H1 (cell line): ENCODE measurements at regions not wholly inside any gene's neighbourhood (a gene's known extent, or its start where the extent isn't known, plus 50 kb on each side); places are given as distances from the start of the nearest gene placed in this dataset.

ENCODE experiments used
- ASH2L ChIP-seq: fragments of 200-600, 300-600 bp; sonication (generic); IDR thresholded peaks from one replicate; pipeline ENCODE4 v1.7.1; 2017; ENCODE audit warnings: low read length
- BCL11A ChIP-seq, 2 experiments: IDR thresholded peaks; one replicate each; pipeline ENCODE4 v1.6.1; 2011; ENCODE audit warnings: low read depth in 2 of 2, low read length in 2 of 2, mild to moderate bottlenecking in 2 of 2
- JUN ChIP-seq: IDR thresholded peaks from 2 replicates; pipeline ENCODE4 v1.6.1; 2011; ENCODE audit warnings: low read depth, mild to moderate bottlenecking, improper control_type of control experiment, low read length
- KDM1A ChIP-seq: fragments of 200-600, 300-600 bp; sonication (generic); IDR thresholded peaks from 2 replicates; pipeline ENCODE4 v1.7.1; 2016; ENCODE audit warnings: mild to moderate bottlenecking, low read length, borderline replicate concordance
- POLR2A ChIP-seq, 2 experiments: IDR thresholded peaks; 1 replicate in 1 of 2; 2 replicates in 1 of 2; pipeline ENCODE4 v1.6.1; 2011; ENCODE audit warnings: low read depth in 2 of 2, low read length in 2 of 2, mild to moderate bottlenecking in 2 of 2; ENCODE audit errors: control extremely low read depth in 1 of 2
- RNF2 ChIP-seq: fragments of 200-900, 300-1000 bp; sonication (generic); IDR thresholded peaks from 2 replicates; pipeline ENCODE4 v1.7.1; 2016; ENCODE audit warnings: borderline replicate concordance, low read depth, mild to moderate bottlenecking, antibody characterized with exemption, low read length; ENCODE audit not compliant: poor library complexity, severe bottlenecking; ENCODE audit errors: missing control alignments
- SIN3A ChIP-seq, 2 experiments: IDR thresholded peaks in 1 of 2; conservative IDR thresholded peaks in 1 of 2; 2 replicates each; pipeline ENCODE4 v1.6.1; 2011 to 2012; ENCODE audit warnings: low read length in 2 of 2, improper control_type of control experiment in 1 of 2, low read depth in 1 of 2, mild to moderate bottlenecking in 1 of 2
- TF ChIP-seq, protein P1 (sequence below): fragments of 300-600 bp; sonication (generic); IDR thresholded peaks from 2 replicates; pipeline ENCODE4 v1.7.1; 2012; ENCODE audit warnings: low read length, moderate library complexity, mild to moderate bottlenecking, inconsistent platforms; ENCODE audit not compliant: insufficient replicate concordance
- TF ChIP-seq, protein P2 (sequence below): IDR thresholded peaks from 2 replicates; pipeline ENCODE4 v1.6.1; 2011; ENCODE audit warnings: low read length, improper control_type of control experiment

DNA sequence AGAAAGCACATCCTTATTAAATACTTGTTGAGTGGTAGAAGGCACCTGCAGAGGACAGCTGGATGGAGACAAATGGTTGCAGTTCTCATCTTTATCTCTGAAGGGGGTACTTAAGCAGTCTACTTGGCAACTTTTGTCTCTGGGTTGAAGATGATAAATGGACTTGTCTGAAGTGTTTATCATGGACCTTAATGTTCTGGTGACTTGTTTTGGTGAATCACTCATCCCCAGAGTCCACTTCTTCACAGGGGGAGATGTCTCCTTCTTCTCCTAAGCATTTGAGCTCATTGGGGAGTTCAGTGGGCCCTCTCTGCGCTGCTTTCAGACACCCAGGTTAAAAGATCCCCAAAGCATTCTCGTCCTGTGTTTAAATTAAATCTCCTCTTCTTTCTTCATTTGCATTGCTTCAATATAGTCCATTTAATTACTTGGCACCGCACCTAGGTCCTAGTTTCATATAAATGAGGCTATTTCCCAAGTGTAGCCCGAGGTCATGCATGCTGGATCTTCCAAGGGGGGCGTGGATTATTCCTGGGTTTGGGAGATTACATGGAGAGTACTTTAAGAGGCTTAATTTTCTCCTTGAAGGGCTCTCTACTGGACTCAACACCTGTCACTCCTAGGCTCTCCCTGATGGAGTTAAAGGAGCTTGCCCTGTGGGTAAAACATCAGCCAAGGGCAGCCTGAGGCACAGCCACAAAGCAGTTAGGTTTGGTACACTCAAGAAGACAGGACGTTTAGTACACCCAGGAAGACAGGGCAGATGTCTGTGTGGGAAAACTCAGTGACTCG is 239.3 kb upstream of the C2CD4B start (continued):
- TF ChIP-seq, protein P1, sequence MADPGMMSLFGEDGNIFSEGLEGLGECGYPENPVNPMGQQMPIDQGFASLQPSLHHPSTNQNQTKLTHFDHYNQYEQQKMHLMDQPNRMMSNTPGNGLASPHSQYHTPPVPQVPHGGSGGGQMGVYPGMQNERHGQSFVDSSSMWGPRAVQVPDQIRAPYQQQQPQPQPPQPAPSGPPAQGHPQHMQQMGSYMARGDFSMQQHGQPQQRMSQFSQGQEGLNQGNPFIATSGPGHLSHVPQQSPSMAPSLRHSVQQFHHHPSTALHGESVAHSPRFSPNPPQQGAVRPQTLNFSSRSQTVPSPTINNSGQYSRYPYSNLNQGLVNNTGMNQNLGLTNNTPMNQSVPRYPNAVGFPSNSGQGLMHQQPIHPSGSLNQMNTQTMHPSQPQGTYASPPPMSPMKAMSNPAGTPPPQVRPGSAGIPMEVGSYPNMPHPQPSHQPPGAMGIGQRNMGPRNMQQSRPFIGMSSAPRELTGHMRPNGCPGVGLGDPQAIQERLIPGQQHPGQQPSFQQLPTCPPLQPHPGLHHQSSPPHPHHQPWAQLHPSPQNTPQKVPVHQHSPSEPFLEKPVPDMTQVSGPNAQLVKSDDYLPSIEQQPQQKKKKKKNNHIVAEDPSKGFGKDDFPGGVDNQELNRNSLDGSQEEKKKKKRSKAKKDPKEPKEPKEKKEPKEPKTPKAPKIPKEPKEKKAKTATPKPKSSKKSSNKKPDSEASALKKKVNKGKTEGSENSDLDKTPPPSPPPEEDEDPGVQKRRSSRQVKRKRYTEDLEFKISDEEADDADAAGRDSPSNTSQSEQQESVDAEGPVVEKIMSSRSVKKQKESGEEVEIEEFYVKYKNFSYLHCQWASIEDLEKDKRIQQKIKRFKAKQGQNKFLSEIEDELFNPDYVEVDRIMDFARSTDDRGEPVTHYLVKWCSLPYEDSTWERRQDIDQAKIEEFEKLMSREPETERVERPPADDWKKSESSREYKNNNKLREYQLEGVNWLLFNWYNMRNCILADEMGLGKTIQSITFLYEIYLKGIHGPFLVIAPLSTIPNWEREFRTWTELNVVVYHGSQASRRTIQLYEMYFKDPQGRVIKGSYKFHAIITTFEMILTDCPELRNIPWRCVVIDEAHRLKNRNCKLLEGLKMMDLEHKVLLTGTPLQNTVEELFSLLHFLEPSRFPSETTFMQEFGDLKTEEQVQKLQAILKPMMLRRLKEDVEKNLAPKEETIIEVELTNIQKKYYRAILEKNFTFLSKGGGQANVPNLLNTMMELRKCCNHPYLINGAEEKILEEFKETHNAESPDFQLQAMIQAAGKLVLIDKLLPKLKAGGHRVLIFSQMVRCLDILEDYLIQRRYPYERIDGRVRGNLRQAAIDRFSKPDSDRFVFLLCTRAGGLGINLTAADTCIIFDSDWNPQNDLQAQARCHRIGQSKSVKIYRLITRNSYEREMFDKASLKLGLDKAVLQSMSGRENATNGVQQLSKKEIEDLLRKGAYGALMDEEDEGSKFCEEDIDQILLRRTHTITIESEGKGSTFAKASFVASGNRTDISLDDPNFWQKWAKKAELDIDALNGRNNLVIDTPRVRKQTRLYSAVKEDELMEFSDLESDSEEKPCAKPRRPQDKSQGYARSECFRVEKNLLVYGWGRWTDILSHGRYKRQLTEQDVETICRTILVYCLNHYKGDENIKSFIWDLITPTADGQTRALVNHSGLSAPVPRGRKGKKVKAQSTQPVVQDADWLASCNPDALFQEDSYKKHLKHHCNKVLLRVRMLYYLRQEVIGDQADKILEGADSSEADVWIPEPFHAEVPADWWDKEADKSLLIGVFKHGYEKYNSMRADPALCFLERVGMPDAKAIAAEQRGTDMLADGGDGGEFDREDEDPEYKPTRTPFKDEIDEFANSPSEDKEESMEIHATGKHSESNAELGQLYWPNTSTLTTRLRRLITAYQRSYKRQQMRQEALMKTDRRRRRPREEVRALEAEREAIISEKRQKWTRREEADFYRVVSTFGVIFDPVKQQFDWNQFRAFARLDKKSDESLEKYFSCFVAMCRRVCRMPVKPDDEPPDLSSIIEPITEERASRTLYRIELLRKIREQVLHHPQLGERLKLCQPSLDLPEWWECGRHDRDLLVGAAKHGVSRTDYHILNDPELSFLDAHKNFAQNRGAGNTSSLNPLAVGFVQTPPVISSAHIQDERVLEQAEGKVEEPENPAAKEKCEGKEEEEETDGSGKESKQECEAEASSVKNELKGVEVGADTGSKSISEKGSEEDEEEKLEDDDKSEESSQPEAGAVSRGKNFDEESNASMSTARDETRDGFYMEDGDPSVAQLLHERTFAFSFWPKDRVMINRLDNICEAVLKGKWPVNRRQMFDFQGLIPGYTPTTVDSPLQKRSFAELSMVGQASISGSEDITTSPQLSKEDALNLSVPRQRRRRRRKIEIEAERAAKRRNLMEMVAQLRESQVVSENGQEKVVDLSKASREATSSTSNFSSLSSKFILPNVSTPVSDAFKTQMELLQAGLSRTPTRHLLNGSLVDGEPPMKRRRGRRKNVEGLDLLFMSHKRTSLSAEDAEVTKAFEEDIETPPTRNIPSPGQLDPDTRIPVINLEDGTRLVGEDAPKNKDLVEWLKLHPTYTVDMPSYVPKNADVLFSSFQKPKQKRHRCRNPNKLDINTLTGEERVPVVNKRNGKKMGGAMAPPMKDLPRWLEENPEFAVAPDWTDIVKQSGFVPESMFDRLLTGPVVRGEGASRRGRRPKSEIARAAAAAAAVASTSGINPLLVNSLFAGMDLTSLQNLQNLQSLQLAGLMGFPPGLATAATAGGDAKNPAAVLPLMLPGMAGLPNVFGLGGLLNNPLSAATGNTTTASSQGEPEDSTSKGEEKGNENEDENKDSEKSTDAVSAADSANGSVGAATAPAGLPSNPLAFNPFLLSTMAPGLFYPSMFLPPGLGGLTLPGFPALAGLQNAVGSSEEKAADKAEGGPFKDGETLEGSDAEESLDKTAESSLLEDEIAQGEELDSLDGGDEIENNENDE, result no peak
- TF ChIP-seq, protein P2, sequence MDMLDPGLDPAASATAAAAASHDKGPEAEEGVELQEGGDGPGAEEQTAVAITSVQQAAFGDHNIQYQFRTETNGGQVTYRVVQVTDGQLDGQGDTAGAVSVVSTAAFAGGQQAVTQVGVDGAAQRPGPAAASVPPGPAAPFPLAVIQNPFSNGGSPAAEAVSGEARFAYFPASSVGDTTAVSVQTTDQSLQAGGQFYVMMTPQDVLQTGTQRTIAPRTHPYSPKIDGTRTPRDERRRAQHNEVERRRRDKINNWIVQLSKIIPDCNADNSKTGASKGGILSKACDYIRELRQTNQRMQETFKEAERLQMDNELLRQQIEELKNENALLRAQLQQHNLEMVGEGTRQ, result no peak
- TF ChIP-seq JUN (no peak), BCL11A (IDR thresholded peaks at IDR 0.05; ENCODE audit: low read depth in 2 of 2, low read length in 2 of 2) (no peak), ASH2L (no peak), KDM1A (no peak), SIN3A (conservative IDR thresholded peaks at IDR 0.05 in 1 of 2, IDR thresholded peaks at IDR 0.05 in 1 of 2; ENCODE audit: low read depth in 1 of 2, low read length in 2 of 2) (no peak), RNF2 (no peak), POLR2A (IDR thresholded peaks at IDR 0.05; ENCODE audit: control extremely low read depth in 1 of 2, low read depth in 2 of 2, low read length in 2 of 2) (no peak)
